Brain microvascular endothelial cell (primary cell): ENCODE measurements at regions not wholly inside any gene's neighbourhood (a gene's known extent, or its start where the extent isn't known, plus 50 kb on each side); places are given as distances from the start of the nearest gene placed in this dataset.

Experiments used
- DNase-seq: peaks from one replicate; pipeline ENCODE4 v3.0.0-alpha.2; 2020
- H3K27ac ChIP-seq: fragments of 250-450 bp; sonication (Bioruptor Pico); 2 replicates; pipeline ENCODE4 v1.5.1; 2020; ENCODE audit warnings: mild to moderate bottlenecking, moderate library complexity
- H3K27me3 ChIP-seq: fragments of 250-450 bp; sonication (Bioruptor Pico); replicated peaks from 2 replicates; pipeline ENCODE4 v1.5.1; 2020; ENCODE audit warnings: mild to moderate bottlenecking
- H3K36me3 ChIP-seq: fragments of 250-450 bp; sonication (Bioruptor Pico); replicated peaks from 2 replicates; pipeline ENCODE4 v1.5.1; 2020; ENCODE audit warnings: mild to moderate bottlenecking
- H3K4me3 ChIP-seq: 2 replicates; pipeline ENCODE4 v1.5.1; 2011; ENCODE audit warnings: low read depth, mild to moderate bottlenecking, control low read depth, low read length, moderate library complexity
- CTCF ChIP-seq: IDR thresholded peaks from 2 replicates; pipeline ENCODE4 v1.5.1; 2011; ENCODE audit warnings: low read depth, mild to moderate bottlenecking, moderate library complexity, low read length, control low read depth, inconsistent platforms; ENCODE audit errors: missing control alignments
- in situ Hi-C: cut with HindIII; loops from 2 replicates; pipeline ENCODE4 v1.10.0; 2017; ENCODE audit warnings: low sequenced_read_pairs, low pct_ligation_motif_present

GRCh38 chr17:54482843-54483242, 417.8 kb upstream of the TOM1L1 start:
- no peak for TF ChIP-seq CTCF
- Histone ChIP-seq H3K36me3 (no peaks in the 10 kb centered on the region), H3K27me3 (no peaks in the 10 kb centered on the region), H3K4me3 (no peak overlapping the region), H3K27ac (no peak overlapping the region)
- in situ Hi-C loops: no loop called here
- no peak for DNase-seq

GRCh38 chr17:54493691-54494090, 407.0 kb upstream of the TOM1L1 start:
- no peak for TF ChIP-seq CTCF
- Histone ChIP-seq H3K27ac (no peak overlapping the region), H3K36me3 (no peaks in the 10 kb centered on the region), H3K4me3 (no peak overlapping the region), H3K27me3 (no peaks in the 10 kb centered on the region)
- in situ Hi-C loops: no loop called here
- DNase-seq: no peak

GRCh38 chr17:54494721-54495715, 405.6 kb upstream of the TOM1L1 start:
- no peaks in the 10 kb centered on the region for H3K27me3 ChIP-seq
- H3K4me3 ChIP-seq: no peak overlapping the region
- in situ Hi-C loops: no loop called here
- H3K27ac ChIP-seq: no peak overlapping the region
- H3K36me3 ChIP-seq: no peaks in the 10 kb centered on the region
- TF ChIP-seq CTCF: no peak
- no peak for DNase-seq

GRCh38 chr17:54505404-54505803, 395.2 kb upstream of the TOM1L1 start:
- in situ Hi-C loops: no loop called here
- Histone ChIP-seq H3K27ac (no peak overlapping the region), H3K27me3 (no peaks in the 10 kb centered on the region), H3K4me3 (no peak overlapping the region), H3K36me3 (no peaks in the 10 kb centered on the region)
- TF ChIP-seq CTCF: no peak
- DNase-seq: no peak

GRCh38 chr17:54518706-54519105, 381.9 kb upstream of the TOM1L1 start:
- Histone ChIP-seq H3K27ac (no peak overlapping the region), H3K36me3 (no peaks in the 10 kb centered on the region), H3K27me3 (no peaks in the 10 kb centered on the region), H3K4me3 (no peak overlapping the region)
- no peak for DNase-seq
- in situ Hi-C loops: no loop called here
- no peak for TF ChIP-seq CTCF
